Endodermal cell (in vitro differentiated cells): ENCODE measurements at regions not wholly inside any gene's neighbourhood (a gene's known extent, or its start where the extent isn't known, plus 50 kb on each side); places are given as distances from the start of the nearest gene placed in this dataset.

Source experiments
- DNase-seq: peaks from one replicate; pipeline ENCODE4 v3.0.0-alpha.2; 2017
- H3K27ac ChIP-seq: 2 replicates; pipeline ENCODE4 v1.5.1; 2013; ENCODE audit warnings: mild to moderate bottlenecking, low read depth, low read length, moderate library complexity
- H3K27me3 ChIP-seq: 2 replicates; pipeline ENCODE4 v1.6.1; 2013; ENCODE audit warnings: mild to moderate bottlenecking, low read length, moderate library complexity; ENCODE audit not compliant: insufficient read depth, control insufficient read depth, poor library complexity, severe bottlenecking
- H3K36me3 ChIP-seq: 2 replicates; pipeline ENCODE4 v1.7.0; 2013; ENCODE audit warnings: mild to moderate bottlenecking, low read length, moderate library complexity; ENCODE audit not compliant: control insufficient read depth, insufficient read depth
- H3K4me1 ChIP-seq: one replicate; pipeline ENCODE4 v1.7.0; 2013; ENCODE audit warnings: low read length; ENCODE audit not compliant: control insufficient read depth, insufficient read depth
- H3K4me3 ChIP-seq: 2 replicates; pipeline ENCODE4 v1.5.1; 2013; ENCODE audit warnings: mild to moderate bottlenecking, low read length, moderate library complexity
- H3K9ac ChIP-seq: 2 replicates; pipeline ENCODE4 v1.6.1; 2013; ENCODE audit warnings: mild to moderate bottlenecking, low read length, moderate library complexity; ENCODE audit not compliant: poor library complexity, severe bottlenecking; ENCODE audit errors: extremely low read depth
- H3K9me3 ChIP-seq: 2 replicates; pipeline ENCODE4 v1.6.1; 2013; ENCODE audit warnings: mild to moderate bottlenecking, low read length, moderate library complexity; ENCODE audit not compliant: control insufficient read depth
- H3K27ac Mint-ChIP-seq: 2 replicates; pipeline ENCODE4 v1.8.0; 2020; ENCODE audit warnings: mixed read lengths
- H3K27me3 Mint-ChIP-seq: 2 replicates; pipeline ENCODE4 v1.8.0; 2021; ENCODE audit warnings: mild to moderate bottlenecking, mixed read lengths; ENCODE audit not compliant: insufficient read depth
- H3K36me3 Mint-ChIP-seq: 2 replicates; pipeline ENCODE4 v1.8.0; 2020; ENCODE audit warnings: low read depth, mixed read lengths
- H3K4me1 Mint-ChIP-seq: 2 replicates; pipeline ENCODE4 v1.8.0; 2020; ENCODE audit warnings: mixed read lengths
- H3K4me3 Mint-ChIP-seq: 2 replicates; pipeline ENCODE4 v1.8.0; 2020; ENCODE audit warnings: mild to moderate bottlenecking, moderate library complexity, mixed read lengths
- H3K9me3 Mint-ChIP-seq: 2 replicates; pipeline ENCODE4 v1.8.0; 2020; ENCODE audit warnings: mild to moderate bottlenecking, mixed read lengths
- WGBS, 2 experiments: methylation state at CpG; one replicate each; pipeline versions ENCODE4 v1.1.5 to v1.1.7; 2013; ENCODE audit warnings: missing lambda C conversion rate in 2 of 2, mixed read lengths in 1 of 2; ENCODE audit not compliant: insufficient coverage in 1 of 2, insufficient read length in 1 of 2; 5-methylcytosine and 5-hydroxymethylcytosine counted together
- TF ChIP-seq, protein P1 (sequence below): fragments of 200-600 bp; sonication (generic); conservative IDR thresholded peaks from 2 replicates; pipeline ENCODE4 v1.5.0; 2021; ENCODE audit warnings: antibody characterized with exemption, mild to moderate bottlenecking

DNA sequence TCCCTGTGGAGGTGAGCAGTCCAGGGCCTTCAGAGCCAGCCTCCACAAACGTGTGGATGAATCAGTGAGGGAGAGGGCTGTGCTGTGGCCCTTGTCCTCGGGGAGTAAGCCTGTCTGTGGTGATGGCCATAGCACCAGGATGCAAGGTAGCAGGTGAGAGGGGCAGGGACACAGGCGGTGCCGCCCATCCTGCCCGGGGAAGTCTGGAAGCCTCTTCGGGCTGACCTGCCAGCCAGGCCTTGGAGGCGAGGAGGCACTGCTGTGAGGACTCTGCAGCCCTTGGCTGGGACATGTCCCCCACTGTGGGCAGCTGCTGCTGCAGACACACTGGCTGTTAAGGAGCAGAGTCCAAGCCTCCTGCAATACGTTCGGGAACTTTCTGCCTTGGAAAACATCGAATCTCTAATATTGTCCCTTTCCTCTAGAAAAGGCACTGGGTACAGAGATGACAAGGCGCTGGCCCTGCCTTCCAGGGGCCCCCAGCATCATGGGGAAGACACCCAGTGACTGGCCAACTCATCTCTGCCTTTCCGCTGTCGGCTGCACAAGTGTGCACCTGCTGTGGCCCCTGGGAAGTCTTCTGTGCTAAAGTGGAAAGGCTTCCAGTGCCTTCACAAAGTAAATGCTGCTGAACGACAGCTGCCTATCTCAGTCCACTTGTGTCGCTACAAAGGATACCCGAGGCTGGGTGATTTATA is 101.4 kb downstream of the ADRA2C start:
- Mint-ChIP-seq H3K4me3 (no peak overlapping the region), H3K9me3 (peaks cover 2% of the 10 kb centered on the region), H3K27me3 (peaks cover 43% of the 10 kb centered on the region), H3K36me3 (no peaks in the 10 kb centered on the region), H3K27ac (no peak overlapping the region), H3K4me1 (peaks cover 5% of the 10 kb centered on the region)
- Histone ChIP-seq H3K27me3 (peaks cover 21% of the 10 kb centered on the region), H3K4me1 (no peaks in the 10 kb centered on the region), H3K4me3 (no peak overlapping the region), H3K9me3 (no peaks in the 10 kb centered on the region), H3K27ac (no peak overlapping the region), H3K36me3 (no peaks in the 10 kb centered on the region), H3K9ac (no peak overlapping the region)
- peak; percentile 13 for DNase-seq
- 92 to 93% methylated on average over 14 to 16 of the region's 16 CpGs for WGBS, 2 experiments
- TF ChIP-seq, protein P1, sequence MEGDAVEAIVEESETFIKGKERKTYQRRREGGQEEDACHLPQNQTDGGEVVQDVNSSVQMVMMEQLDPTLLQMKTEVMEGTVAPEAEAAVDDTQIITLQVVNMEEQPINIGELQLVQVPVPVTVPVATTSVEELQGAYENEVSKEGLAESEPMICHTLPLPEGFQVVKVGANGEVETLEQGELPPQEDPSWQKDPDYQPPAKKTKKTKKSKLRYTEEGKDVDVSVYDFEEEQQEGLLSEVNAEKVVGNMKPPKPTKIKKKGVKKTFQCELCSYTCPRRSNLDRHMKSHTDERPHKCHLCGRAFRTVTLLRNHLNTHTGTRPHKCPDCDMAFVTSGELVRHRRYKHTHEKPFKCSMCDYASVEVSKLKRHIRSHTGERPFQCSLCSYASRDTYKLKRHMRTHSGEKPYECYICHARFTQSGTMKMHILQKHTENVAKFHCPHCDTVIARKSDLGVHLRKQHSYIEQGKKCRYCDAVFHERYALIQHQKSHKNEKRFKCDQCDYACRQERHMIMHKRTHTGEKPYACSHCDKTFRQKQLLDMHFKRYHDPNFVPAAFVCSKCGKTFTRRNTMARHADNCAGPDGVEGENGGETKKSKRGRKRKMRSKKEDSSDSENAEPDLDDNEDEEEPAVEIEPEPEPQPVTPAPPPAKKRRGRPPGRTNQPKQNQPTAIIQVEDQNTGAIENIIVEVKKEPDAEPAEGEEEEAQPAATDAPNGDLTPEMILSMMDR: no peak

DNA sequence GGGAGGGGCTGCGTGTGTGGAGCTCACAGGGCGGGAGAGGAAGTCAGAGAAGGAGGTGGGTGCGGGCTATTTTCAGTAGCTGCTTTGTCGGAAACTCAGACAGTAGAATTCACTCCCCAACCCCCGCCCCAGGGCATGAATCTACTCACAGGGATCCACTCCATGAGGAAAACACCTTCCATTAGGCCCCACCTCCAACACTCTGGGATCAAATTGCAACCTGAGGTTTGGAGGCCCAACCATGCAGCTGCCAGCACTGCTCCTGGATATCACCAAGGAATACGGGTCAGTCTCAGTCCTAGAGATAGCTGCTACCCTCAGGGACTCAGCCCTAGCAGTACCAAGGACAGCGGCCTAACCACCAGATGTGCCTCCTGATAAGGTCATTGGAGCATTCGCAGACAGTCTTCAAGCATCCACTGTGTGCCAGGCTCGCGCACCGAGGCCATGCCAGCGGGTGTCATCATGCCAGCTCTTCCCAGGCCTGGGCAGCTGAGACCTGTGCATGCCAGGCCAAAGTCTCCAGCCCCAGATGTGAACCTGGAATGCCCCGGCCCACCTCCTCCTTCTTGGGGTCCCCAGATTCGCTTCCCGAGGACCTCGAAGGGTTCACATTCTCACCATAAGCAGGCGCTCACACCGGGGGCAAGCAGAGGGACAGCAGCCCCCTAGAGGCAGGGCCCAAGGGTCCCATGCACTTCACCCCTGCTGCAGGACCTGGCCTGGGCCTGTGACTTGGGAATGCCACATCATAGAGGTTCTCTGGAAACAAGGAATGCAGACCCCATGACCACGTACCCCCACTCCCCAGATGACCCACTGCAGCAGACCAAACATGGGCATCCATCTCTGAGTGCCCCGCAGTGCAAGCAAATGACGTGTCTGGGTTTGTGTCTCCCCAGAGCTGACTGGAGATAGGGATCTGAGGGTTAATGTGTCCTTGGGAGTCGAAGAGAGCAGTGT is 102.3 kb downstream of the ADRA2C start:
- WGBS, 2 experiments: 82 to 88% methylated on average over 16 to 22 of the region's 22 CpGs
- Mint-ChIP-seq H3K9me3 (peaks cover 2% of the 10 kb centered on the region), H3K4me3 (no peak overlapping the region), H3K27me3 (peaks cover 52% of the 10 kb centered on the region), H3K4me1 (peaks cover under 1% of the 10 kb centered on the region), H3K36me3 (no peaks in the 10 kb centered on the region), H3K27ac (no peak overlapping the region)
- Histone ChIP-seq H3K9me3 (no peaks in the 10 kb centered on the region), H3K27me3 (peaks cover 29% of the 10 kb centered on the region), H3K27ac (no peak overlapping the region), H3K9ac (no peak overlapping the region), H3K4me3 (no peak overlapping the region), H3K36me3 (no peaks in the 10 kb centered on the region), H3K4me1 (no peaks in the 10 kb centered on the region)
- TF ChIP-seq, protein P1: peak; percentile 29
- peak; percentile 91 for DNase-seq

DNA sequence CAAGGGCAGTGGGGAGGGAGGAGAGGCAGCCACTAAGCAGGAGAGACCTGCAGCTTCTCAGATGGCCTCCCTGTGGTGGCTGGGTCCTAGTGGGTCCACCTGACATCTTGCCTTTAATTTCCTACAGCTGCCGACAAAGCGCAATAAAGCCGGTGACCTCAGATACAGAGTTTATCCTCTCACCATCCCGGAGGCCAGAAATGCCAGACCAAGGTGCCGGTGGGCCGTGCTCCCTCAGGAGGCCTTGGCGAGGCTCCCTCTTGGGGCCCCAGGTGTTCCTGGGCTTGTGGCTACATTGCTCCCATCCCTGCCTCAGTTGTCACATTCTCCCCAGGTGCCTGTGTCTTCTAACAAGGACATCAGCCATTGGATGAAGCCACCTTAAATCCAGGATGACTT is 103.0 kb downstream of the ADRA2C start:
- H3K4me3 ChIP-seq: no peak overlapping the region
- WGBS, 2 experiments: 95 to 100% methylated on average over 2 to 7 of the region's 7 CpGs
- peaks cover 1% of the 10 kb centered on the region for H3K4me1 Mint-ChIP-seq
- no peaks in the 10 kb centered on the region for H3K9me3 ChIP-seq
- H3K4me3 Mint-ChIP-seq: no peak overlapping the region
- no peak overlapping the region for H3K27ac ChIP-seq
- peaks cover 58% of the 10 kb centered on the region for H3K27me3 Mint-ChIP-seq
- H3K9me3 Mint-ChIP-seq: peaks cover 2% of the 10 kb centered on the region
- no peaks in the 10 kb centered on the region for H3K36me3 ChIP-seq
- no peaks in the 10 kb centered on the region for H3K4me1 ChIP-seq
- DNase-seq: peak; percentile 35
- H3K27ac Mint-ChIP-seq: no peak overlapping the region
- H3K9ac ChIP-seq: no peak overlapping the region
- H3K27me3 ChIP-seq: peaks cover 29% of the 10 kb centered on the region
- TF ChIP-seq, protein P1: no peak
- H3K36me3 Mint-ChIP-seq: no peaks in the 10 kb centered on the region
